GM18861 (cell line): ENCODE measurements at regions not wholly inside any gene's neighbourhood (a gene's known extent, or its start where the extent isn't known, plus 50 kb on each side); places are given as distances from the start of the nearest gene placed in this dataset.
"Not testable (repeated sequence)": the region's sequence is repeated elsewhere in the genome, so short reads cannot be mapped to it uniquely, and the experiment has no call there.

Experiments used
- ATAC-seq: cut with Tn5 transposase; IDR thresholded peaks from one replicate; pipeline ENCODE4 v1.9.1; 2021; ENCODE audit not compliant: unreplicated experiment

GRCh38 chr11:80328774-80329173 is 887.9 kb upstream of the TENM4 start:
- ATAC-seq, result no peak

DNA sequence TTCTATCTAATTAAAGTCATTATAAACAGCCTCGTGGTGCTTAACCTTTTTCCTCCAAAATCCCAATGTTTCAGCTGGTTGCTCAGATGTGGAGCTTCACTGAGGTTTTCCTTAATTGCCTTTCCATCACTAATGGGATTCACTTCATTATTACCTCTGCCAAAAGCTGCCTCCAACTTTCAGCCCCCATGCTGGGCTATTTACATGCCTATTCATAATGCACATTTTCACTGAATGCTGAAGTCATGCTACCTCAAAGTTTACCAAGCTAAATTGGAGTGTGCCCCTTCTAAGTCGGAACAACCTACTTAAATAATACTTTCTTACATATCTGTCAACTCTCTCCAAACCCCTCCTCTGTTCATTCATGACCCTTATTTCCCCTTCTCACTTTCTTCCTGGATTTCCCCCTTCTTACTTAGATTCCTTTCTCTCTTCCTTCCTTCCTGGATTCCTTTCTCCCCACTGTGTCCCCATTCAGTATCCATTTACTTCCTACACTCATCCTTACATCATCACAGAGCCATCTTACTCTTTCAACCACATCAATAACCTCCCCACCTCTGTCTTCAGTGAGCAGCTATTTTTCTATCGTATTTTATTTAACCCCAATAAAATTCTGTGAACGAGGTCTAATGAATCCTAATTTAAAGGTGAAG is 887.3 kb upstream of the TENM4 start:
- no peak for ATAC-seq

- no peak for ATAC-seq
Measured at GRCh38 chr11:80321786-80322185, 881.0 kb upstream of the TENM4 start.

DNA sequence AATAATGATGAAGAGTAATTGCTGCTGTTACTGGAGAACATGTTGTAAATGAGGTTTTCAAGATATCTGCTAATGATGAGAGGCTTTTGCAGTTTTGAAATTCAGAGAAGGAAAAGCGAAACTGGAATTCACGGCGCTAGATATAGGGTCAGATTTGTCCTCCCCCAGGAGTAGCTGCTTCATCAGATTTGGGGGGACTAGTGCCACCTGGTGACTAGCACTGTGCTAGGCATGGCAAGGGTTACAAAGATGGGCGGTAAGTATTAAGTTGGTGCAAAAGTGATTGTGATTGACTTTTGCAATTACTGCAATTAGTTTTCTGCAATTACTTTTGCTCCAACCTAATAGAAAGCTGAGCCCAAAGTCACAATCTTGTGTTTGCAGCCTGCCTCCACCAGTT is 879.9 kb upstream of the TENM4 start:
- no peak for ATAC-seq

DNA sequence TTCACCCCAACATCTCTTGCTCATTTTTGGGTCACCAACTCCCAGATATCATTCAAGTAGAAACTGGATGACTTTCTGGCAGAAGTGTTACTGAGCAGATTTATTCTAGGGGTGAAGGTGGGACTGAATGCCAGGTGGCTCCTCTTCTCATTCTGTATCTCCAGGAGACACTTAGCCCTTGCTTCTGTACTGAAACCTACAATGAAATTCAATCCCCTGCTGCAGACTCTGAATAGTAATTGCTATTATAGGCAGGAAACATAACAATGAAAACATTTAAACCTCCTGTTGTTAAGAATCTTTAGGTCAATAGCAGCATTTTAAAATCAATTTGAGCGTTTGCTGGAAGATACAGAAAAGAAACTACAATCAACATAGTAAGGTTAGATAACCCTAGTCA is 879.4 kb upstream of the TENM4 start:
- ATAC-seq, result no peak

GRCh38 chr11:80317612-80318011 is 876.8 kb upstream of the TENM4 start:
- no peak for ATAC-seq

GRCh38 chr11:80315200-80315599 is 874.4 kb upstream of the TENM4 start:
- no peak for ATAC-seq

DNA sequence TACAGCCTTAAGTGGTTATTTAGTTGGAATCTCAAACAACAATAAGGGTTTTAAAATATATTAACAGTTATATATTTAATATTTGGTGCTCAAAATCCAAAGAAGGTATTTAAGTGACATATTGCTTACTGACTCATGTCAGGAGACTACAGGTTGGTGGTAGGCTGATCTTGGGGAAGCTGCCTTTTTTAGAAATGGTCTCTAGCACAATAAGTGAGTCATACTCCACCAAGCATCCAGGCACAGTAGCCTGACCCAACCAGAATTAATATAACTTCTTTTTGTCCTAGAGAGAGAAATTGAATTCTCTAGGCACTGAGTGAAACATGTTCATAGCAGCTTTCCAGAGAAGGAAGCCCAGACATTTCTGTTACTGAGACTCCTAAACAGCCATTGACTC is 868.5 kb upstream of the TENM4 start:
- ATAC-seq, result no peak

- ATAC-seq, result no peak
Measured at GRCh38 chr11:80307676-80308075, 866.8 kb upstream of the TENM4 start.

GRCh38 chr11:80297858-80298632 is 857.2 kb upstream of the TENM4 start:
- ATAC-seq, result no peak

DNA sequence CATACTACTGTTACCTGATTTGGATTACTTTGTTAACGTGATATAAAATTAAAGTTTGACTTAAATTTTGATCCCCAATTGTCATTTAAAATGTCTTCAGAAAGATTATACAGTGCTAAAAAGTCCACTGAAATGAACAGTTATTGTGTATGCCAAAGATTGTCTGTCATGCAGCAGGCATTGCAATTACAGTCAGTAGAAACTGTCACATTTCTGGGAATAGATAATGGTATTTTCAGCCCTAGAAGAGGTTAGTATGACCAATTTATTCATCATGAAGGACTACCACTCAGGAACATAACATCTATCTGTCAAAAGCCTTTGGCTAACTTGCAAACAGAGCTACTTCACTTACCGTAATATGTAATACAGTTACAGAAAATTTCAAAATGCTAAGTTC is 852.5 kb upstream of the TENM4 start:
- ATAC-seq, result no peak

- no peak for ATAC-seq
Measured at GRCh38 chr11:80284946-80285785, 844.3 kb upstream of the TENM4 start.

GRCh38 chr11:80282643-80283042 is 841.8 kb upstream of the TENM4 start:
- no peak for ATAC-seq

GRCh38 chr11:80281194-80281593 is 840.4 kb upstream of the TENM4 start:
- no peak for ATAC-seq

DNA sequence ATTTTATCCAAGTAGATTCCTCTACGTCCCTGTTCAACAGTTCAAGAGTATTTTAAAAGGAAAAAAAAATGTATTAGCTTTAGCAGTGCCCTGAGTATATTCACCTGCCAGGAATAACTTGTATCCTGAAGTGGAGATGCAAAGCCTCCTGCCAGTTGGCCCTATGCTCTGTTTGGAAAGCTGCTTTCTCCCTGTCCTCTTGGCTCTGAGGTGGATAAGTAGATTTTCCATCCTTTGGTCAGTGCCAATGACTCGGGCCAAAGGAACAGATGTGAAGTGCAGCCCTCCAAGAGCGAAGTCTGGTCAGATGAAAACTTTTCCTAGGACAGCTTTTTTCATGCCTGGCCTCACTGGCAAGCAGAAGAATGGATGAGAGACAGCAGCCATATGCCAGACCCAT is 839.9 kb upstream of the TENM4 start:
- ATAC-seq, result no peak

DNA sequence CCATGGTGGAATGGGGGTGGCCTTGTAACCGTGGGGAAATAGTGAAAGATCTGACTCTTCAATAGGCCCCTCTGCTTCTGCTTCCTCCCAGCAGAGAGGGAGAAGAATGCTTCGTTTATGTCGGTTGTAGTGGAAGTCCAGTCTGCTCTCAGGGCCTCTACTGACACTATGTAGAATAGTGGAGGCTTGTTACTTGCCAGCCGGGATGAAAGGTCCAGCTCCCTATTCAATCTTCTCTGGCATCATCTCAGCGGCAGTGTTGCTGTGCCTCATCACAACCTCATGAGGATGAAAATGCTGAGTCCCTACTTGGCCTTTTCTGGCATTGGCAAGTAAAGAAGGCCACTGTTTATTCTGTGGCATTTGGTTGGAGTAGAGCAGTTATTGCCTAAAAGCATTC is 820.9 kb upstream of the TENM4 start:
- no peak for ATAC-seq

GRCh38 chr11:80257319-80258015 is 816.6 kb upstream of the TENM4 start:
- ATAC-seq, result not testable (repeated sequence)

DNA sequence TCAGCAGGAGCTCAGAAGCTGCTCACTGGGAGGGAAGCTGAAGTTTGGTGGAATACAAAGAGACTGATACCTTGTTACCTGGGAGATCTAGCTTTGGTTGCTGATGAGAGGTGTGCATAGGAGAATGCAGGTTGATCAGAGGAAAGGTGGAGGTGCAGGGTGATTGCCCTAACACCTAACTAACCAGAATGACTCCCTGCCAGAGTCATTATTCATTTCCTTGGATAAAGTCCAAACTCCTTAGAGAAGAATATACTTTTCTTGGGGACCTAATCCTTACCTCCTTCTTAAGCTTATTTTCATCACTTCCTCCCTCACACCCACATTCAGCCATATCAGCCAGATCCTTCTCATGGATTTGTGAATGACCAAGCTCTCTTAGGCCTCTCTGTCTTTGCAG is 814.2 kb upstream of the TENM4 start:
- no peak for ATAC-seq

GRCh38 chr11:80241766-80242165 is 800.9 kb upstream of the TENM4 start:
- no peak for ATAC-seq

- no peak for ATAC-seq
Measured at GRCh38 chr11:80240245-80240644, 799.4 kb upstream of the TENM4 start.

DNA sequence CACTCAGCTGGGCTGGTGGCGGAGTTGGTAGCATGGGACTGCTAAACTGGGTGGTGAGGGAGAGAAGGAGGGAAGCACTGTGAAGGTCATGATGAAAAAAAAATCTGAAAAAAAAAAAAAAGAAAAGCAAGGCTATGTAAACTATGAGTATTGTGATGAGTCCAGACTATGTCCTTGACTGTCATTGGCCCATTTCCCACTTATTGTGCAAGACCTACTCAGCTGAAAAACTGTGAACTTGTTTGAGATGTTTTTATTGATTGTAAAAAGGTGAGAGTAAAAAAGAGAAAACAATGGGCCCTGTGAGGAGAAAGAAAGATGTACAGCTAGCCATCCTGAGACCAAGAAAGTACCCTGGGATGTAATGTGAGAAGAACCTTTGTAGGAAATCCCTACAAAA is 798.4 kb upstream of the TENM4 start:
- no peak for ATAC-seq
